ENCODE measurements at regions not wholly inside any gene's neighbourhood (a gene's known extent, or its start where the extent isn't known, plus 50 kb on each side); places are given as distances from the start of the nearest gene placed in this dataset.
A peak's percentile ranks its signal among the peaks of the same experiment; 100 is the strongest.
"Not testable (repeated sequence)": the region's sequence is repeated elsewhere in the genome, so short reads cannot be mapped to it uniquely, and the experiment has no call there.

DNA sequence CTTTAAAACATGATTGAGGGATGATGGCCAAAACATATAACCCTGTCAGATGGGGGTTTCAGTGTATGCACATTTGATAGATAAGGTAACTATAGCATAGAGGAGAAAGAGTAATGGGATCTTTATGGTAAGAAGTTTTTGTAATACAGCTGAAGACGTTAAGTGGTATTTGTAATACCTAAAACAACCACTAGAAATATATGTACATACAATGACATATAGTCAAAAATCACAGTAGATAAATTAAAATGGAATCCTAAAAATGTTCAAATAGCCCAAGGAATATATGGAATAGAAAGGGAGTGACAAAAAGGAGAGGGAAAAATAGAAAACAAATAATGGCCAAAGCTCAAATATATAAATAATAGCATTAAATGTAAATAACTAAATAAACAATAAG, 371.3 kb upstream of the FSTL5 start:
- DNase-seq (ENCODE audit: low spot score) = no peak
- in situ Hi-C loops (cut with HindIII; ENCODE audit: low sequenced_read_pairs) = no loop called here

DNA sequence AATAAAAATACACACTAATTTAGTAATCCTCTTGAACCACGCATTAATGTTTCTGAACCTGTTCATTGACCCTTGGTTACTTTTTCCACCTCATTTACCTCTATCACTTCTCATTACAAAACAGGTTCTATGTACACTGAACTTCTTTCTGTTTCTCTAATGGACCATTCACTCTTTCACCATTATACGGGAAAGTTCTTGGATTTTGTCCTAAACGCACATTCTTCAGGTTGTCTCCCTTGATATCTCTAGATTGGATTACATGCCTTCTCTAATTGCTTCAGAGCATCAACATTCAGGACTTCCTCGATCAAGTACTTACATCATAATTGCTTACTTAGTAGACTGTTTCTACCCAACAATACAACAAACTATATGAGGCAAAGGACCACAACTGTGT, 359.4 kb upstream of the FSTL5 start:
- in situ Hi-C loops (cut with HindIII; ENCODE audit: low sequenced_read_pairs) = no loop called here

GRCh38 chr4:162522724-162523123, 358.9 kb upstream of the FSTL5 start:
- DNase-seq (ENCODE audit: low spot score) = no peak
- in situ Hi-C loops (cut with HindIII; ENCODE audit: low sequenced_read_pairs) = no loop called here

More for the DNA sequence above, 359.4 kb upstream of the FSTL5 start:
- DNase-seq (ENCODE audit: low spot score) = no peak

GRCh38 chr4:162510937-162511336, 347.1 kb upstream of the FSTL5 start:
- in situ Hi-C loops (cut with HindIII; ENCODE audit: low sequenced_read_pairs) = no loop called here
- no peak for DNase-seq (ENCODE audit: low spot score)

DNA sequence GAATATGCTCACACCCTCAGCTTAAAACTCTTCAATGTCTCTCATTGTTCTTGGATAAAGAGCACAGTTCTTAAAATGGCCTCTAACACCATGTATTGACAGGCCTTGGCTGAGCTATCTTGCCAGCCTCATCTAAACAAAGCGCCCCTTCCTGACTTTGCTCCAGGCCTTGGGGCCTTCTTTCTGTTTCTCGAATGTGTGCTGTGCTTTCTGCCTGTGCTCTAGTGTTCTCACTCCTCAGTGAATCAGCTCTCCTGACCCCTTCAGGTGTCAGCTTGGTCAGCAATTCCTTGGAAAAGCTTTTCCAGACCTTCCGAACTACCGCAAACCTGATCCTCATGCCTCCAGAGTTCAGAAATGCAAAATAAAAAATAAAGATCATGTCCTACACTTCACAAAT, 346.3 kb upstream of the FSTL5 start:
- in situ Hi-C loops (cut with HindIII; ENCODE audit: low sequenced_read_pairs) = no loop called here
- DNase-seq (ENCODE audit: low spot score) = no peak

- no peak for DNase-seq (ENCODE audit: low spot score)
- in situ Hi-C loops (cut with HindIII; ENCODE audit: low sequenced_read_pairs) = no loop called here
Measured at GRCh38 chr4:162509333-162509732, 345.5 kb upstream of the FSTL5 start.

DNA sequence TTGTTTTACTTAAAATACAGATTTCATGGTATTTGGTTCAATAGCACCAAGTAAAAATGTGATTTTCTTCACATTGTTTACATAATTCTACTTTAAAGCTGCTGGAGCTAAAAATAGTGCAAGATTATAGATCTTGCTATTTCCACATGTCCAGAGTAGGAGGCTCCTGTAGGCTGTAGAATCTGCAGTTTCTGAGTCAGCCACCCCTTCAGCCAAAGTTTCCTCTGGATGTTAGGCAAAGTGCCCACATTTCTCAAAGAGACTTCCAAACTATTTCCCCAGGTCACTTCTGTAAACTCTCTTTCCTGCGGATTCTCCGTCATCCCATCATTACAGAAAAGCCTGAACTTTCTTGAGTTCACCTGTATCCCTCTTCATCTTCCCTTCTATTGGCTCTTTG, 342.5 kb upstream of the FSTL5 start:
- DNase-seq (ENCODE audit: low spot score) = no peak
- in situ Hi-C loops (cut with HindIII; ENCODE audit: low sequenced_read_pairs) = no loop called here

GRCh38 chr4:162503868-162504267, 340.1 kb upstream of the FSTL5 start:
- in situ Hi-C loops (cut with HindIII; ENCODE audit: low sequenced_read_pairs) = no loop called here

DNA sequence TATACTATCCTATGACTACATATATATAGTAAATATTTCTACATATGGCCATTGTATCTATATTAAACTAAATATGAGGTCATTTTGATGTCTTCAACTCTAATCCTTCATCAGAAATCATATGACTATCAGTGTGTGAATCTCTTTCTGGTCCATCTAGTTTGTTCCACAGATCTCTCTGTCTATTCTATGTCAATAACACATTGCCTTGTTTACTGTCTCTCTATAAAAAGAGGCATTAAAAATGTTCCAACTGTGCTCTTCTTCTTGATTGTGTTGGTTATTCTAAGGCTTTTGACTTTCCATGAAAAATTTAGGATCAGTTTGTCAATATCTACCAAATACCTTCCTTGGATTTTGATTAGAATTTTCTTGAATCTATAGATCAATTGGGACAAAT, 338.3 kb upstream of the FSTL5 start:
- in situ Hi-C loops (cut with HindIII; ENCODE audit: low sequenced_read_pairs) = no loop called here
- DNase-seq (ENCODE audit: low spot score) = no peak

More at GRCh38 chr4:162503868-162504267, 340.1 kb upstream of the FSTL5 start:
- no peak for DNase-seq (ENCODE audit: low spot score)

DNA sequence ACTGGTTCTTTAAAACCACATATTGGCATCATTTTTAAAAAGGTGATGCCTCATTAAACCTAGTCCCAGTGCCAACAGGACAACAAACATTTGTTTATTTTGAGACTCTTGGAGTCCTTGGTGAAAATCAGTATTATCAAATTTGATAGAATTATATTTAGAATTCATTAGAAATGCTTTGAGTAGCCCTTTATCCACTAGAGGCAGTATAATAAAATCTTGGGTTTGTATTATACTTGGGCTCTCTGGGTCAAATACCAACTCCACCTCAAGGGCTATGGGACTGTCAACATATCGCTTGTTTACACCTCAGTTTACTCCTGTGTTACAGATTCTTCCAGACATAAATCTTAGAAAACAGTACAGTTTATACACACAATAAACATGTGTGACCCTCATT, 335.7 kb upstream of the FSTL5 start:
- no peak for DNase-seq (ENCODE audit: low spot score)
- in situ Hi-C loops (cut with HindIII; ENCODE audit: low sequenced_read_pairs) = no loop called here

DNA sequence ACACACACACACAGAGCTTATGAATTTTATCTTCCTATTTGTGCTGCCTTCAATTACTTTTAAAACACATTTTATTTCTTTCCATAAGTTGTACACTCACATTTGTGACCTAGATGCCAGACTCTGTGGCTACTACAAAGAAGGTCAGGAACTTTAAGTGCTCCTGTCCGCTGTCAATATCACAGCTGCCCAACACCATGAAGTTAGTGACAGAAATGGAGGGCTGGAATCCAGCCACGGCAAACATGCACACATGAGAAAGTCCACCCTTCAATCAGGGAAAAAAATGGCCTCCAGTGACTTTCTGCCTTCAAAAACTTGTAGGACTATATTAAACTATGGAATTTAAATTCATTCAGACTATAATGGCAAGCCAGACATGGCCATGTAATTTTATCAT, 334.4 kb upstream of the FSTL5 start:
- DNase-seq (ENCODE audit: low spot score) = no peak
- in situ Hi-C loops (cut with HindIII; ENCODE audit: low sequenced_read_pairs) = no loop called here

DNA sequence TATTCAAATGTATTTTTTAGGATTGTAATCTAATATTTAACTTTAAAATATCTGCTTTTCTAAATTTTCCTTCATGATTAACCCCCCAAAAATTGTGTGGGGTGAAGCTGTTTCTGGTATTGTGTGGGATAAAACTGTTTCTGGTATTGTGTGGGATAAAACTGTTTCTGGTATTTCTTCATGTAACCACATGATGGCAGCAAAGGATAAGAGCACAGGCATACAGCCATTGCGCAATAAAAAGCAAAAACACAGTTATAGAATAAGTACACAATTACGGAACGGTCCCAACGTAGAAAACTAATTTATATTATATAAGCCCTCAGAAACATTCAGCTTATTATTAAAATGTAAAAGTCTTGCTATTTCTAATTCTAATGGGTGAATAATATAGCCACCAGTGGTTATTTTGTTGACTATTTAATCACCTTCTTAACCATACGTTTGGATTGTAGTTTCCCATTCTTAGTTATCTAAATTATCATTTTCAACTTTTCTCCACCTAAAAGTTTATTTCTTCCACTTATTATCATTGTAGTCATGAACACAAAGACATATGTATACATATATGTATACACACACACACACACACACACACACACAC, 333.9 kb upstream of the FSTL5 start:
- in situ Hi-C loops (cut with HindIII; ENCODE audit: low sequenced_read_pairs) = no loop called here
- DNase-seq (ENCODE audit: low spot score) = peak; percentile 59

- no peak for DNase-seq (ENCODE audit: low spot score)
- in situ Hi-C loops (cut with HindIII; ENCODE audit: low sequenced_read_pairs) = no loop called here
Measured at GRCh38 chr4:162494935-162495334, 331.1 kb upstream of the FSTL5 start.

DNA sequence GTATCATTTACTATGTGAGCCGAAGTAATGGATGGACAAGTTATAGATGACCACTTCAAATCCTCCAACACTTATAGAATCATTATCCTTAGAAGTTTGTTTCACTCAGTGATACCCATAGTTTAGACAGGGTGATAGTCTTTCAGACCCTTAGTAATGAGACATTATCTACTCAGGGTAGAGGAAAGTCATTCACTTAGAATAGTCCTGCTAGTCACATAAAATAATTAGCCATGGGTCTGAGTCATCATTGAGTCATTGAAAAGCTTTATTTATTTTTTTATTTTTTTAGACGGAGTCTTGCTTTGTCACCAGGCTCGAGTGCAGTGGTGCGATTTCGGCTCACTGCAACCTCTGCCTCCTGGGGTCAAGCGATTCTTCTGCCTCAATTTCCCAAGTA, 321.7 kb upstream of the FSTL5 start:
- in situ Hi-C loops (cut with HindIII; ENCODE audit: low sequenced_read_pairs) = no loop called here
- no peak for DNase-seq (ENCODE audit: low spot score)

DNA sequence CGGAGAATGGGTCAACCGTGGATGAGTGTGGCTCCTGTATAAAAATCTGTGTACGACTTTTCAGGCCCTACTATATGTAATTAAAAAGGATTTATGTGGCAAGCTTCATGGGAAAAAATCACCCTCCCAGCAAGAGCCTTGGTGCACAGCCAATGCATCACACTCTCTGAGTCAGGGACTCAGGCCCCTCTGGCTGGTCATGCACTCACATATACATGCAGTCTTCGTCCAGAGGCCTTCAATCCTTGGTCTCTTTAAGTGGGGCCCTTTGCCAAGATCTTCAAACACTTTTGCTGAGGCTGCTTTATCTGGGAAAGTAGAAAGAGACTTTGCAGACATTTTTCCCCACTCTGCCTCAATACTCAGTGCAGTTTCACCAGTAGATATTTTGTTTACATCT, 311.4 kb upstream of the FSTL5 start:
- in situ Hi-C loops (cut with HindIII; ENCODE audit: low sequenced_read_pairs) = no loop called here
- no peak for DNase-seq (ENCODE audit: low spot score)

- in situ Hi-C loops (cut with HindIII; ENCODE audit: low sequenced_read_pairs) = no loop called here
- DNase-seq (ENCODE audit: low spot score) = no peak
Measured at GRCh38 chr4:162469977-162470376, 306.2 kb upstream of the FSTL5 start.

DNA sequence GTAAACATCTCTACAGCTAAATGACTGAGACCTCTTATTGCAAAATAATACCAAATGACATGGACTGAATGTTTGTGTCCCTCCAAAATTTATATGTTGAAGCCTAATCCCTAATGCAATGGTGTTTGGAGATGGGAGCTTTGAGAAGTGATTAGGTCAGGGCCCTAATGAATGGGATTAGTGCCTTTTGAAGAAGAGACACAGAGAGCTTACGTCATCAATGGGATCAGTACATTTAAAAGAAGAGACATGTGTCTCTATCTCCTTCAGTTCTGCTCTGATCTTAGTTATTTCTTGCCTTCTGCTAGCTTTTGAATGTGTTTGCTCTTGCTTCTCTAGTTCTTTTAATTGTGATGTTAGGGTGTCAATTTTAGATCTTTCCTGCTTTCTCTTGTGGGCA, 301.6 kb upstream of the FSTL5 start:
- in situ Hi-C loops (cut with HindIII; ENCODE audit: low sequenced_read_pairs); DNase-seq (ENCODE audit: low spot score): not testable (repeated sequence)

DNA sequence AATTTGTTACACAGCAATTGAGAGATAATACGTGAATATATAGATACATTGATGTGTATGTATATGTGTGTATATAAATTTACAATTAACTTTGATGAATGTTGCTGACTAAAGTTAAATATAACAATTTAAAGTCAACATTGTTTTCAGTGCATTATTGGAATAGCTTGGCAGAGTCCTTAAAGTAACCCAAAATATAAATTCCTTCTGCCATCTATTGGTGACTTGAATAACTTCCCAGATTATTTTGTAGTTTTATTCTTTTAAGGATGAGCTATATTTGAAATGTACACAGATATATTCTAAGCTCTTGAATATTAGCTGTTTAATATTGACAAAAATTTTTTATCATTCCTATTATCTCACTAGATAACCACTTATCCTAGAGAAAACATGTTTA, 298.2 kb upstream of the FSTL5 start:
- in situ Hi-C loops (cut with HindIII; ENCODE audit: low sequenced_read_pairs) = no loop called here
- peak; percentile 23 for DNase-seq (ENCODE audit: low spot score)

DNA sequence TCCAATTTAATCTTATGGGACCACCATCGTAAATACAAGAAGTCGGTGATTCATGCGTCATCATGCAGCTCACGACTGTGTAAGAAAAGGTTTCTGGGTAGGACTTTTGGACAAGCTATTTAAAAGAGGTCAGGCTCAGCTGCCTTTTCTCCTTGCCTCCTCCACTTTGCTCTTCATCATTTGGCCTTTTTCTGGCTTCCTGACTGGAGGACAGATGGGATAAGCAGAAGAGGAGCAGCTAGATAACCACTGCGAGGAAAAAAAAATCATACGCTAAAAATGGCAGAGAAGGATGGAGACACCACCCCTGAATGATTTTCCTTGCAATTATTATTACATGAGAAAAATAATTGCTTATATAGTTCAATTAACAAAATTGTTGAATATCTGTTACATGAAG, 294.3 kb upstream of the FSTL5 start:
- peak; percentile 64 for DNase-seq (ENCODE audit: low spot score)
- in situ Hi-C loops (cut with HindIII; ENCODE audit: low sequenced_read_pairs) = no loop called here

DNA sequence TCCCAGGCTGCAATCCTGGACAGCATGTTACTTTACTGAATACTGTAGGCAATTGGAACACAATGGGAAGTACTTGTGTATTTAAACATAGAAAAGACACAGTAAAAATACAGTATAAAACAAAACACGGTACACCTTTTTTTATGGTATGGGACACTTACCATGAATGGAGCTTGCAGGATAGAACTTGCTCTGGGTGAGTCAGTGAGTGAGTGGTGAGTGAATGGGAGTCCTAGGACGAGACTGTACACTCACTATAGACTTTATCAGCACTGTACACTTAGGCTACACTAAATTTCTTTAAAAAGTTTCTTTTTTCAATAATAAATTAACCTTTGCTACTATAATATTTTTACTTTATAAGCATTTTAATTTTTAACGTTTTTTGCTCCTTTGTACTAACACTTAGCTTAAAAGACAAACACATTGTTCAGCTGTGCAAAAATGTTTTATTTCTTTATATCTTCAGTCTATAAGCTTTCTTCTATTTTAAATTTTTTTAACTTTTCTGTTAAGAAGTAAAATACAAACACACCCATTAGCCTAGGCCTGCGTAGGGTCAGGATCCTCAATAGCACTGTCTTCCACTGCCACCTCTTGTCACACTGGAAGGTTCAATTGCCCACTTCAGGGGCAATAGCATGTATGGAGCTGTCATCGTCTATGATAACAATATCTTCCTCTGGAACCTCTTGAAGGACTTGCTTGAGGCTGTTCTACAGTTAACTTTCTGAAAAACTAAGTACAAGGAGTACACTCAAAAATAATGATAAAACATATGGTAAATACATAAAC, 293.5 kb upstream of the FSTL5 start:
- DNase-seq (ENCODE audit: low spot score) = no peak
- in situ Hi-C loops (cut with HindIII; ENCODE audit: low sequenced_read_pairs) = no loop called here

DNA sequence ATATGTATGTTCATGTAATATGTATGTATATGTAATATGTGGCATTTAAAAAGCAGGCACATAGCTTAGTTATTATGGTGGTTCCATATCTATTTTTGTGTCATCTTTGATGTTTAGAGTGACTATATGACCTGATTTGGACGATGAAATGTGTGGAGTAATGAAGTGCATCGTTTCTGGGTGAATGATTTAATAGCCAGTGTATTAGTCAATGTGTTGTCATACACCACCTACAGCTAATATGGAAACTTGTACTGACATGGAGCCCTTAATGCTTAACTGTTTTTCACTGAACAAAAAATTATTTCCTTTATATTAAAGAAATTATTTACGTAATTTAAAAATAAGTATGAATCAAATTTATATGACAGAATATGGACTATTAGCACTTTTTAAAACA, 292.3 kb upstream of the FSTL5 start:
- no peak for DNase-seq (ENCODE audit: low spot score)
- in situ Hi-C loops (cut with HindIII; ENCODE audit: low sequenced_read_pairs) = no loop called here

All from G401 (cell line).